IMR-90 (cell line): ENCODE measurements at regions not wholly inside any gene's neighbourhood (a gene's known extent, or its start where the extent isn't known, plus 50 kb on each side); places are given as distances from the start of the nearest gene placed in this dataset.

Source experiments
- ATAC-seq: fragments of 200-7000 bp; cut with Tn5 transposase; 2 replicates; pipeline ENCODE4 v1.9.1; 2020; ENCODE audit warnings: low read depth, mild to moderate bottlenecking, moderate library complexity
- BruUV-seq: library from RNA; stranded (reverse); fragments of 400-500 nt; replicated peaks from 2 replicates; lab custom pipeline; 2021; lab: Mats Ljungman, UMichigan
- CTCF ChIA-PET: fragments of 300-600 bp; formaldehyde crosslinking; extraction: SDS; loops from one replicate; lab custom pipeline; 2021; ENCODE audit warnings: antibody characterized with exemption; lab: Yijun Ruan, JAX
- POLR2A ChIA-PET: fragments of 300-600 bp; sonication (Branson Sonifier 250); formaldehyde crosslinking; loops from one replicate; lab custom pipeline; 2022; ENCODE audit warnings: antibody characterized with exemption; ENCODE audit not compliant: unreplicated experiment; lab: Charles Lee
- DNase-seq: peaks from one replicate; pipeline ENCODE4 v3.0.0; 2013
- H2AFZ ChIP-seq: replicated peaks from 2 replicates; pipeline ENCODE3; 2013; ENCODE audit warnings: low read length, mild to moderate bottlenecking; ENCODE audit not compliant: poor library complexity
- H2AK5ac ChIP-seq: 2 replicates; pipeline ENCODE4 v1.6.1; 2013; ENCODE audit warnings: low read depth, low read length, inconsistent platforms
- H2AK9ac ChIP-seq: replicated peaks from 2 replicates; pipeline ENCODE3; 2013; ENCODE audit warnings: mild to moderate bottlenecking, low read depth, low read length, moderate library complexity; ENCODE audit not compliant: poor library complexity
- H2BK120ac ChIP-seq: 2 replicates; pipeline ENCODE4 v1.6.1; 2013; ENCODE audit warnings: low read depth, low read length, inconsistent platforms
- H2BK15ac ChIP-seq: 3 replicates; pipeline ENCODE4 v1.6.1; 2013; ENCODE audit warnings: low read depth, low read length, inconsistent platforms
- H2BK20ac ChIP-seq: 2 replicates; pipeline ENCODE4 v1.6.1; 2013; ENCODE audit warnings: low read depth, mild to moderate bottlenecking, inconsistent platforms, low read length, moderate library complexity
- H2BK5ac ChIP-seq: 2 replicates; pipeline ENCODE4 v1.6.1; 2013; ENCODE audit warnings: mild to moderate bottlenecking, low read depth, low read length, inconsistent platforms; ENCODE audit not compliant: poor library complexity, severe bottlenecking
- H3K14ac ChIP-seq: replicated peaks from 2 replicates; pipeline ENCODE4 v1.6.1; 2013; ENCODE audit warnings: low read depth, low read length, inconsistent platforms
- H3K18ac ChIP-seq: 2 replicates; pipeline ENCODE4 v1.6.1; 2013; ENCODE audit warnings: low read depth, low read length, control low read depth
- H3K23ac ChIP-seq: 2 replicates; pipeline ENCODE4 v1.6.1; 2013; ENCODE audit warnings: low read depth, low read length, inconsistent platforms
- H3K27ac ChIP-seq: 2 replicates; pipeline ENCODE4 v1.5.1; 2013; ENCODE audit warnings: mild to moderate bottlenecking, control low read depth, low read length; ENCODE audit not compliant: insufficient read depth
- H3K27me3 ChIP-seq: 2 replicates; pipeline ENCODE4 v1.6.1; 2013; ENCODE audit warnings: low read length; ENCODE audit not compliant: control insufficient read depth, insufficient read depth
- H3K36me3 ChIP-seq: 2 replicates; pipeline ENCODE4 v1.6.1; 2013; ENCODE audit warnings: low read length, mixed read lengths; ENCODE audit not compliant: control insufficient read depth, insufficient read depth
- H3K4ac ChIP-seq: 2 replicates; pipeline ENCODE4 v1.6.1; 2013; ENCODE audit warnings: low read depth, low read length, inconsistent platforms
- H3K4me1 ChIP-seq: 2 replicates; pipeline ENCODE4 v1.6.1; 2013; ENCODE audit warnings: low read length, mixed read lengths; ENCODE audit not compliant: control insufficient read depth, insufficient read depth
- H3K4me2 ChIP-seq: 2 replicates; pipeline ENCODE4 v1.6.1; 2013; ENCODE audit warnings: low read depth, mild to moderate bottlenecking, control low read depth, low read length, moderate library complexity
- H3K4me3 ChIP-seq: 2 replicates; pipeline ENCODE4 v1.5.1; 2013; ENCODE audit warnings: low read depth, mild to moderate bottlenecking, control low read depth, low read length, moderate library complexity; ENCODE audit not compliant: insufficient read depth
- H3K56ac ChIP-seq: 2 replicates; pipeline ENCODE4 v1.6.1; 2013; ENCODE audit warnings: low read length, inconsistent platforms; ENCODE audit not compliant: insufficient read depth; ENCODE audit errors: extremely low read depth
- H3K79me1 ChIP-seq, 2 experiments: 2 replicates each; pipeline ENCODE4 v1.6.1; 2013; ENCODE audit warnings: low read length in 2 of 2, inconsistent platforms in 1 of 2, low read depth in 1 of 2
- H3K9ac ChIP-seq: 2 replicates; pipeline ENCODE4 v1.6.1; 2013; ENCODE audit warnings: low read depth, low read length, control low read depth
- H3K9me1 ChIP-seq: 2 replicates; pipeline ENCODE4 v1.6.1; 2013; ENCODE audit warnings: low read length, inconsistent platforms; ENCODE audit not compliant: insufficient read depth
- H3K9me3 ChIP-seq: 2 replicates; pipeline ENCODE4 v1.6.1; 2013; ENCODE audit warnings: low read length; ENCODE audit not compliant: control insufficient read depth, insufficient read depth
- H4K20me1 ChIP-seq: 2 replicates; pipeline ENCODE4 v1.6.1; 2013; ENCODE audit warnings: low read length, inconsistent platforms; ENCODE audit not compliant: insufficient read depth
- H4K5ac ChIP-seq: 2 replicates; pipeline ENCODE4 v1.6.1; 2013; ENCODE audit warnings: mild to moderate bottlenecking, low read depth, low read length, control low read depth
- H4K8ac ChIP-seq, 2 experiments: 2 replicates each; pipeline ENCODE4 v1.6.1; 2013; ENCODE audit warnings: low read depth in 2 of 2, low read length in 2 of 2, control low read depth in 1 of 2, inconsistent platforms in 1 of 2
- H4K91ac ChIP-seq: 2 replicates; pipeline ENCODE4 v1.6.1; 2013; ENCODE audit warnings: low read depth, low read length, inconsistent platforms; ENCODE audit not compliant: insufficient read depth
- FOS ChIP-seq: fragments of 150-350 bp; IDR thresholded peaks from 2 replicates; pipeline ENCODE4 v1.6.1; 2016; ENCODE audit warnings: low read depth, low read length
- NFE2L2 ChIP-seq: fragments of 150-350 bp; IDR thresholded peaks from 2 replicates; pipeline ENCODE4 v1.6.1; 2016; ENCODE audit warnings: low read depth, mild to moderate bottlenecking, low read length
- USF2 ChIP-seq: fragments of 150-350 bp; IDR thresholded peaks from 2 replicates; pipeline ENCODE4 v1.6.1; 2017; ENCODE audit warnings: mild to moderate bottlenecking, antibody characterized with exemption, low read length, low read depth
- WGBS, 2 experiments: methylation state at CpG; one replicate each; pipeline versions ENCODE4 v1.1.5 to v1.1.7; 2013; ENCODE audit warnings: missing lambda C conversion rate in 2 of 2; ENCODE audit not compliant: insufficient read length in 1 of 2; ENCODE audit errors: extremely low coverage in 2 of 2; 5-methylcytosine and 5-hydroxymethylcytosine counted together
- dilution Hi-C: fragments of 300-500 bp; cut with HindIII; formaldehyde crosslinking; loops from one replicate; pipeline ENCODE4 v1.14.3; 2018; ENCODE audit warnings: low sequenced_read_pairs; ENCODE audit not compliant: unreplicated experiment
- in situ Hi-C: fragments of 300-500 bp; cut with MboI; formaldehyde crosslinking; loops from 3 replicates; pipeline ENCODE4 v1.14.3; 2019; ENCODE audit warnings: low sequenced_read_pairs, inconsistent platforms, mixed read lengths
- intact Hi-C: fragments of 100-400 bp; cut with micrococcal nuclease; formaldehyde crosslinking; loops from 2 replicates; pipeline ENCODE4 v1.10.0; 2022

GRCh38 chr5:170179626-170180025 is 53.2 kb upstream of the C5orf58 start:
- in situ Hi-C loops (no loop called here), intact Hi-C loops (no loop called here), dilution Hi-C loops (no loop called here)
- no peak overlapping the region for H2AK5ac ChIP-seq
- H3K4me3 ChIP-seq = no peak overlapping the region
- ChIA-PET CTCF (no interaction called here), POLR2A (no interaction called here)
- H3K9me3 ChIP-seq = no peaks in the 10 kb centered on the region
- H3K14ac ChIP-seq = no peak overlapping the region
- TF ChIP-seq USF2 (no peak), FOS (no peak), NFE2L2 (no peak)
- H3K23ac ChIP-seq = no peak overlapping the region
- no peaks in the 10 kb centered on the region for H3K79me1 ChIP-seq
- H4K8ac ChIP-seq = no peak overlapping the region
- H2BK15ac ChIP-seq = no peak overlapping the region
- no peaks in the 10 kb centered on the region for H3K36me3 ChIP-seq
- DNase-seq (no peak), ATAC-seq (no peak)
- H4K5ac ChIP-seq = no peak overlapping the region
- no peak overlapping the region for H3K9ac ChIP-seq
- H3K56ac ChIP-seq = no peak overlapping the region
- H3K18ac ChIP-seq = no peak overlapping the region
- H2BK20ac ChIP-seq = no peak overlapping the region
- no peak overlapping the region for H2BK120ac ChIP-seq
- no peaks in the 10 kb centered on the region for H3K9me1 ChIP-seq
- H3K27ac ChIP-seq = no peak overlapping the region
- WGBS, 2 experiments = 79% methylated on average over 6 of the region's 7 CpGs; no CpG with 5 or more reads in 1 of the 2 experiments
- H4K91ac ChIP-seq = no peak overlapping the region
- H2BK5ac ChIP-seq = no peak overlapping the region
- BruUV-seq = no TSS peak
- H3K4me2 ChIP-seq = no peak overlapping the region
- no peak overlapping the region for H2AFZ ChIP-seq
- H3K27me3 ChIP-seq = no peaks in the 10 kb centered on the region
- no peak overlapping the region for H2AK9ac ChIP-seq
- no peaks in the 10 kb centered on the region for H4K20me1 ChIP-seq
- H3K4me1 ChIP-seq = no peaks in the 10 kb centered on the region
- no peak overlapping the region for H3K4ac ChIP-seq
